Stomach (tissue), 4 donors: ENCODE measurements at regions not wholly inside any gene's neighbourhood (a gene's known extent, or its start where the extent isn't known, plus 50 kb on each side); places are given as distances from the start of the nearest gene placed in this dataset.

Experiments
- CTCF ChIP-seq, 7 experiments: fragments of 450-650 bp in 4 of 7; fragments of 200-600 bp in 3 of 7; sonication (generic) in 3 of 7; IDR thresholded peaks; one replicate each; pipeline ENCODE4 v1.5.1; 2016 to 2019; ENCODE audit warnings: antibody characterized with exemption in 7 of 7, control low read depth in 2 of 7, mild to moderate bottlenecking in 1 of 7
- EP300 ChIP-seq: sonication (generic); formaldehyde crosslinking; IDR thresholded peaks from one replicate; pipeline ENCODE4 v1.6.1; 2017; ENCODE audit warnings: antibody characterized with exemption

DNA sequence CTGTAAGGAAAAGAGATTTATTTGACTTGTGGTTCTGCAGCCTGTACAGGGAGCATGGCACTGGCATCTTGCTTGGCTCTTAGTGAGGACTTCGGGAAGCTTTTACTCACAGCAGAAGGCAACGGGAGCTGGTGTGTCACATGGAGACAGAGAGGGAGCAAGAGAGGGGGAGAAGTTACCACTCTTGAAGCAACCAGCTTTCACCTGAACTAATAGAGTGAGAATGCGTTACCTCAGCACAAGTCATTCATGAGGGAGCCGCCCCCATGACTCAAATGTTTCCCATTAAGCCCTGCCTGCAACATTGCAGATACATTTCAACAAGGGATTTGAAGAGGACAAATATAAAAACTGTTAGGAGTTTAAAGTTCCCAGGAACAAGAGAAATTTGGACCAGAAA is 190.0 kb downstream of the CYRIA start:
- TF ChIP-seq EP300: no peak
- no peak for TF ChIP-seq CTCF (IDR thresholded peaks at IDR 0.05)
